Right renal cortex interstitium (tissue), 3 donors: ENCODE measurements at regions not wholly inside any gene's neighbourhood (a gene's known extent, or its start where the extent isn't known, plus 50 kb on each side); places are given as distances from the start of the nearest gene placed in this dataset.
"Not testable (repeated sequence)": the region's sequence is repeated elsewhere in the genome, so short reads cannot be mapped to it uniquely, and the experiment has no call there.

Experiments
- DNase-seq, 3 donors: peaks; one replicate each; pipeline ENCODE4 v3.0.0-alpha.2; 2013; ENCODE audit warnings: low read depth in 3 of 3, low spot score in 2 of 3

- DNase-seq, result no peak
These were observed 447.1 kb upstream of the CNTNAP5 start for GRCh38 chr2:123578016-123578415.

- no peak for DNase-seq
These were observed 428.5 kb upstream of the CNTNAP5 start for GRCh38 chr2:123596621-123597020.

- no peak for DNase-seq
These were observed 427.1 kb upstream of the CNTNAP5 start for GRCh38 chr2:123597988-123598387.

GRCh38 chr2:123606631-123607030 lies 418.5 kb upstream of the CNTNAP5 start:
- DNase-seq, result no peak

GRCh38 chr2:123609077-123609476 lies 416.0 kb upstream of the CNTNAP5 start:
- DNase-seq, result no peak

GRCh38 chr2:123614596-123614995 lies 410.5 kb upstream of the CNTNAP5 start:
- DNase-seq, result no peak

GRCh38 chr2:123618642-123619041 lies 406.4 kb upstream of the CNTNAP5 start:
- not testable (repeated sequence) for DNase-seq

- no peak for DNase-seq
These were observed 400.3 kb upstream of the CNTNAP5 start for GRCh38 chr2:123624816-123625215.

- no peak for DNase-seq
These were observed 388.9 kb upstream of the CNTNAP5 start for GRCh38 chr2:123636232-123636631.

GRCh38 chr2:123640685-123641335 lies 384.3 kb upstream of the CNTNAP5 start:
- no peak for DNase-seq

- DNase-seq, result no peak
These were observed 381.0 kb upstream of the CNTNAP5 start for GRCh38 chr2:123644053-123644452.

- no peak for DNase-seq
These were observed 377.1 kb upstream of the CNTNAP5 start for GRCh38 chr2:123648016-123648415.

- no peak for DNase-seq
These were observed 376.1 kb upstream of the CNTNAP5 start for GRCh38 chr2:123648956-123649355.

GRCh38 chr2:123651151-123651550 lies 373.9 kb upstream of the CNTNAP5 start:
- no peak for DNase-seq

- no peak for DNase-seq
These were observed 372.8 kb upstream of the CNTNAP5 start for GRCh38 chr2:123652320-123652719.

GRCh38 chr2:123656590-123656989 lies 368.5 kb upstream of the CNTNAP5 start:
- no peak for DNase-seq

- no peak for DNase-seq
These were observed 366.0 kb upstream of the CNTNAP5 start for GRCh38 chr2:123659120-123659519.

- no peak for DNase-seq
These were observed 354.8 kb upstream of the CNTNAP5 start for GRCh38 chr2:123670286-123670685.

- not testable (repeated sequence) for DNase-seq
These were observed 341.3 kb upstream of the CNTNAP5 start for GRCh38 chr2:123683797-123684196.

GRCh38 chr2:123687064-123687463 lies 338.0 kb upstream of the CNTNAP5 start:
- DNase-seq, result no peak

GRCh38 chr2:123688231-123688940 lies 336.7 kb upstream of the CNTNAP5 start:
- DNase-seq, result no peak

- no peak for DNase-seq
These were observed 333.0 kb upstream of the CNTNAP5 start for GRCh38 chr2:123692121-123692520.
